Activated T-helper 2 cell treated with anti-CD3 and anti-CD28 coated beads, Interferon-gamma antibody, Interleukin-2, Interleukin-4, amounts not matched to agents 10 μg/mL and 5 μg/mL and 100 μg/mL, durations not matched to agents 14 hours and 24 hours and 36 hours (primary cell): ENCODE measurements at regions not wholly inside any gene's neighbourhood (a gene's known extent, or its start where the extent isn't known, plus 50 kb on each side); places are given as distances from the start of the nearest gene placed in this dataset.
"Not testable (repeated sequence)": the region's sequence is repeated elsewhere in the genome, so short reads cannot be mapped to it uniquely, and the experiment has no call there.

Experiments
- DNase-seq: peaks from one replicate; pipeline ENCODE4 v3.0.0; 2021; ENCODE audit warnings: low spot score
- H3K27ac Mint-ChIP-seq: one replicate; pipeline ENCODE4 v1.8.0; 2021; ENCODE audit warnings: mixed read lengths
- H3K27me3 Mint-ChIP-seq: one replicate; pipeline ENCODE4 v1.8.0; 2021; ENCODE audit warnings: low read depth, mixed read lengths
- H3K36me3 Mint-ChIP-seq: one replicate; pipeline ENCODE4 v1.8.0; 2021; ENCODE audit warnings: low read depth, mixed read lengths
- H3K4me1 Mint-ChIP-seq: one replicate; pipeline ENCODE4 v1.8.0; 2021; ENCODE audit warnings: low read depth, mixed read lengths
- H3K4me3 Mint-ChIP-seq: one replicate; pipeline ENCODE4 v1.8.0; 2021; ENCODE audit warnings: low read depth, mild to moderate bottlenecking, moderate library complexity, mixed read lengths
- H3K9me3 Mint-ChIP-seq: one replicate; pipeline ENCODE4 v1.8.0; 2021; ENCODE audit warnings: mixed read lengths
- intact Hi-C: fragments of 100-400 bp; cut with micrococcal nuclease; formaldehyde crosslinking; loops from one replicate; pipeline ENCODE4 v1.15.1; 2023

GRCh38 chr6:19929312-19929711 is 92.1 kb downstream of the ID4 start:
- intact Hi-C loops = no loop called here

GRCh38 chr6:19934996-19935591 is 97.9 kb downstream of the ID4 start:
- intact Hi-C loops = no loop called here
- no peaks in the 10 kb centered on the region for H3K4me1 Mint-ChIP-seq
- no peak overlapping the region for H3K27ac Mint-ChIP-seq
- no peaks in the 10 kb centered on the region for H3K27me3 Mint-ChIP-seq
- H3K4me3 Mint-ChIP-seq = no peak overlapping the region
- DNase-seq = no peak
- H3K9me3 Mint-ChIP-seq = no peaks in the 10 kb centered on the region
- H3K36me3 Mint-ChIP-seq = no peaks in the 10 kb centered on the region

More at GRCh38 chr6:19929312-19929711, 92.1 kb downstream of the ID4 start:
- Mint-ChIP-seq H3K9me3 (no peaks in the 10 kb centered on the region), H3K4me1 (no peaks in the 10 kb centered on the region), H3K27ac (no peak overlapping the region), H3K27me3 (no peaks in the 10 kb centered on the region), H3K4me3 (no peak overlapping the region), H3K36me3 (no peaks in the 10 kb centered on the region)
- DNase-seq = no peak

GRCh38 chr6:19939321-19939720 is 102.2 kb downstream of the ID4 start:
- DNase-seq, H3K27me3 Mint-ChIP-seq, H3K27ac Mint-ChIP-seq, H3K4me3 Mint-ChIP-seq, H3K9me3 Mint-ChIP-seq, H3K4me1 Mint-ChIP-seq, H3K36me3 Mint-ChIP-seq, intact Hi-C loops: not testable (repeated sequence)

GRCh38 chr6:19939926-19940325 is 102.8 kb downstream of the ID4 start:
- H3K4me1 Mint-ChIP-seq, DNase-seq, H3K9me3 Mint-ChIP-seq, H3K36me3 Mint-ChIP-seq, H3K27ac Mint-ChIP-seq, H3K4me3 Mint-ChIP-seq, intact Hi-C loops, H3K27me3 Mint-ChIP-seq: not testable (repeated sequence)

GRCh38 chr6:19943042-19943441 is 105.9 kb downstream of the ID4 start:
- DNase-seq = no peak
- Mint-ChIP-seq H3K4me1 (no peaks in the 10 kb centered on the region), H3K27ac (no peak overlapping the region), H3K36me3 (no peaks in the 10 kb centered on the region), H3K27me3 (no peaks in the 10 kb centered on the region), H3K4me3 (no peak overlapping the region), H3K9me3 (no peaks in the 10 kb centered on the region)
- intact Hi-C loops = no loop called here

- H3K4me3 Mint-ChIP-seq = no peak overlapping the region
- no peaks in the 10 kb centered on the region for H3K36me3 Mint-ChIP-seq
- intact Hi-C loops = no loop called here
- H3K9me3 Mint-ChIP-seq = peaks cover 3% of the 10 kb centered on the region
- DNase-seq = no peak
- H3K27me3 Mint-ChIP-seq = no peaks in the 10 kb centered on the region
- H3K27ac Mint-ChIP-seq = no peak overlapping the region
- no peaks in the 10 kb centered on the region for H3K4me1 Mint-ChIP-seq
Observed at GRCh38 chr6:19945843-19946358, 108.7 kb downstream of the ID4 start.

DNA sequence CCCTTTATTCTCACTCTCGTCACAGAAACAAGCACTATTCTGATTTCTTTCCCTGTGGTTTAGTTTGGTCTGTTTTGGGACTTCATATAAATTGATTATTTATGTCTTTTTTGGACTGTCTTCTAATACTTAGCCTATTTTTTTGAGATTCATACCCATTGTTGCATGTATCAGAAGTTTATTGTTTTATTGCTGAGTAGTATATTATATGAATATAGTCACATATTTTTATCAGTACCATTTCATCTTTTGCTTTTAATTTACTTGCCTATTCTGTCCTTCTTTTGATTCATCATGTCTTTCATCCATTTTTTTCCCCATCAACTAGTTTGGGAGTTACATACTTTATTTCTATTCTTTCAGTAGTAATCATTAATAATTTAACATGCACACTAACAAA is 112.0 kb downstream of the ID4 start:
- Mint-ChIP-seq H3K4me3 (no peak overlapping the region), H3K36me3 (no peaks in the 10 kb centered on the region), H3K9me3 (peaks cover 9% of the 10 kb centered on the region), H3K27ac (no peak overlapping the region), H3K27me3 (no peaks in the 10 kb centered on the region), H3K4me1 (no peaks in the 10 kb centered on the region)
- no peak for DNase-seq
- intact Hi-C loops = no loop called here

GRCh38 chr6:19964115-19964514 is 126.9 kb downstream of the ID4 start:
- Mint-ChIP-seq H3K36me3 (no peaks in the 10 kb centered on the region), H3K27me3 (no peaks in the 10 kb centered on the region), H3K27ac (no peak overlapping the region), H3K4me3 (no peak overlapping the region), H3K9me3 (peaks cover 5% of the 10 kb centered on the region), H3K4me1 (no peaks in the 10 kb centered on the region)
- intact Hi-C loops = no loop called here
- DNase-seq = no peak

DNA sequence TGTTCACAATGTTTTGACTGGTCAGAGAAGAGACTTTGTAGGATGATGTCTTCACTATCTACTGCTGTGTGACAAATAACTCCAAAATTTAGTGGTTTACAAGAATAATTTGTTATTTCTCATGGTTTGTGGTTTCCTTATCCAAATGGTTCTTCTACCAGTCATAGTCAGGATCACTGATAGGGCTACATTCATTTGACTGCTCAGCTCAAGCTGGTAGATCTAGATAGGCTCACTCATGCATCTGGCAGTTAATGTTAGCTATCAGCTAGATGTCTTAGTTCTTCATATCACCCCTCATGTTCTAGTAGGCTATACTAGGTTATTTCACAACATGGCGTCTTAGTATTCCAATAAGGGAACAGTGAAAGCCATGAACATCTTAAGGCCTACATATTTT is 131.0 kb downstream of the ID4 start:
- intact Hi-C loops = no loop called here
- no peak overlapping the region for H3K27ac Mint-ChIP-seq
- no peaks in the 10 kb centered on the region for H3K27me3 Mint-ChIP-seq
- H3K9me3 Mint-ChIP-seq = peaks cover 5% of the 10 kb centered on the region
- H3K4me3 Mint-ChIP-seq = no peak overlapping the region
- DNase-seq = no peak
- no peaks in the 10 kb centered on the region for H3K36me3 Mint-ChIP-seq
- H3K4me1 Mint-ChIP-seq = no peaks in the 10 kb centered on the region

DNA sequence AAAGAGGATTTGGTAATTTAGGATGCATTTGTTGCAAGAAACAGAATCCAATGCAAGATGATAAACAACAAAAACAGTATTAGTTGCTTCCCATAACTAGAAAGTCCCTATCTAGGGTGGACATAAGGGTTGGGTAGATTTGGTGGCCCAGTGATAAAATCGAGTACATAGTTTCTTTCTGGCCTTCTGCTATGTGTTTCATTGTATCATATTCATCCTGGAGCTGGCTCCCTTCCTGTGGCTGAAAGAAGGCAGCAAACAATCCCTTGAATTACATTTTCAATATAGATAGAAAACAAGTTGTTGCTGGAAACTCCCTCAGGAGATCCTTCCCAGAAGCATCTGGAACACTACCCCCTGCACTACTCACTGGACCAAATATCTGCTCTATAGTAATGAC is 135.1 kb downstream of the ID4 start:
- Mint-ChIP-seq H3K4me3 (no peak overlapping the region), H3K4me1 (no peaks in the 10 kb centered on the region), H3K27ac (no peak overlapping the region), H3K36me3 (no peaks in the 10 kb centered on the region), H3K9me3 (peaks cover 5% of the 10 kb centered on the region), H3K27me3 (no peaks in the 10 kb centered on the region)
- intact Hi-C loops = no loop called here
- DNase-seq = no peak

- no peaks in the 10 kb centered on the region for H3K4me1 Mint-ChIP-seq
- H3K27ac Mint-ChIP-seq = no peak overlapping the region
- H3K9me3 Mint-ChIP-seq = no peaks in the 10 kb centered on the region
- intact Hi-C loops = no loop called here
- no peak for DNase-seq
- H3K27me3 Mint-ChIP-seq = no peaks in the 10 kb centered on the region
- H3K36me3 Mint-ChIP-seq = no peaks in the 10 kb centered on the region
- no peak overlapping the region for H3K4me3 Mint-ChIP-seq
Observed at GRCh38 chr6:19976411-19977129, 139.4 kb downstream of the ID4 start.

GRCh38 chr6:19979059-19979458 is 141.9 kb downstream of the ID4 start:
- Mint-ChIP-seq H3K27me3 (peaks cover 1% of the 10 kb centered on the region), H3K9me3 (no peaks in the 10 kb centered on the region), H3K4me3 (no peak overlapping the region), H3K36me3 (no peaks in the 10 kb centered on the region), H3K27ac (no peak overlapping the region), H3K4me1 (no peaks in the 10 kb centered on the region)
- intact Hi-C loops = no loop called here
- no peak for DNase-seq

- Mint-ChIP-seq H3K27ac (no peak overlapping the region), H3K27me3 (peaks cover 1% of the 10 kb centered on the region), H3K4me1 (no peaks in the 10 kb centered on the region), H3K9me3 (no peaks in the 10 kb centered on the region), H3K36me3 (no peaks in the 10 kb centered on the region), H3K4me3 (no peak overlapping the region)
- intact Hi-C loops = no loop called here
- DNase-seq = no peak
Observed at GRCh38 chr6:19979986-19980385, 142.8 kb downstream of the ID4 start.
